ENCODE measurements at regions not wholly inside any gene's neighbourhood (a gene's known extent, or its start where the extent isn't known, plus 50 kb on each side); places are given as distances from the start of the nearest gene placed in this dataset.

DNA sequence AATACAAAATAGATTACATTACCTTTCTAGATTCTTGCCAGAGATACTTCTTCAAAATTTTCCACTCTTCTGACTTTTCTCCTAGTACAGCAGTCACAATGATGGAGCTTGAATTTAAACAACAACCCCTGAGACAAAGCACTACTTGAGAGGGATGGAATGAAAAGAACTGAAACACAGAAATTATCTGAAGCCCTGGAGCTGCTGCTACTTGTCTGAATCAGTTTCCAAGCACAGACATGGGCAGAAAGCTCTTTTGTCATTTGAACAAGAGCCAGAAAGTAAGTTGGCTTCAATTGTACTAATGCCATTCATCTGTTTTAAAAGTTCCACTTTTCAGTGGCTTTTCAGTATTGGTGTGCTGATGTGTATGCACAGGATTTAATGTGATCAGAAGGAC lies 718.5 kb upstream of the ARPP21 start:
- Histone ChIP-seq H3K27me3 (no peaks in the 10 kb centered on the region), H3K4me1 (no peaks in the 10 kb centered on the region), H3K9me3 (no peaks in the 10 kb centered on the region), H3K4me3 (ENCODE audit: low read depth, low read length) (no peak overlapping the region), H3K36me3 (no peaks in the 10 kb centered on the region)
- TF ChIP-seq, protein P1, sequence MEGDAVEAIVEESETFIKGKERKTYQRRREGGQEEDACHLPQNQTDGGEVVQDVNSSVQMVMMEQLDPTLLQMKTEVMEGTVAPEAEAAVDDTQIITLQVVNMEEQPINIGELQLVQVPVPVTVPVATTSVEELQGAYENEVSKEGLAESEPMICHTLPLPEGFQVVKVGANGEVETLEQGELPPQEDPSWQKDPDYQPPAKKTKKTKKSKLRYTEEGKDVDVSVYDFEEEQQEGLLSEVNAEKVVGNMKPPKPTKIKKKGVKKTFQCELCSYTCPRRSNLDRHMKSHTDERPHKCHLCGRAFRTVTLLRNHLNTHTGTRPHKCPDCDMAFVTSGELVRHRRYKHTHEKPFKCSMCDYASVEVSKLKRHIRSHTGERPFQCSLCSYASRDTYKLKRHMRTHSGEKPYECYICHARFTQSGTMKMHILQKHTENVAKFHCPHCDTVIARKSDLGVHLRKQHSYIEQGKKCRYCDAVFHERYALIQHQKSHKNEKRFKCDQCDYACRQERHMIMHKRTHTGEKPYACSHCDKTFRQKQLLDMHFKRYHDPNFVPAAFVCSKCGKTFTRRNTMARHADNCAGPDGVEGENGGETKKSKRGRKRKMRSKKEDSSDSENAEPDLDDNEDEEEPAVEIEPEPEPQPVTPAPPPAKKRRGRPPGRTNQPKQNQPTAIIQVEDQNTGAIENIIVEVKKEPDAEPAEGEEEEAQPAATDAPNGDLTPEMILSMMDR (IDR thresholded peaks at IDR 0.05; ENCODE audit: low read depth, low read length) = no peak
- no peak for DNase-seq

DNA sequence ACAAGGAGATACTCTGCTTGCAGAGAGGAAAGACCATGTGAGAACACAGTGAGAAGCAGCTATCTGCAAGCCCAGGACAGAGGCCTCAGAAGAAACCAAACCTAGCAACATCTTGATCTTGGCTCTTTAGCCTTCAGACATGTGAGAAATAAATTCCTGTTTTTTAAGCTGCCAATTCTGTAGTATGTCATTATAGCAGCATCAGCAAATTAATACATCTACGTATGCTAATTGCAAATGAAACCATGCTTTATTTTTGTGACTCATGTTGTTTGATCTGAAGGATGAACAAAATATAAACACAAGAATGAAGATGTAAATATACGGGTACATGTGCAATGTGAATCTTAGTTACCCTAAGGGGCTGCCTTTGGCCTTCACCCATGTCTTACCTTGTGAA lies 714.4 kb upstream of the ARPP21 start:
- Histone ChIP-seq H3K9me3 (no peaks in the 10 kb centered on the region), H3K4me1 (no peaks in the 10 kb centered on the region), H3K27me3 (no peaks in the 10 kb centered on the region), H3K4me3 (ENCODE audit: low read depth, low read length) (no peak overlapping the region), H3K36me3 (no peaks in the 10 kb centered on the region)
- TF ChIP-seq, protein P1 (IDR thresholded peaks at IDR 0.05; ENCODE audit: low read depth, low read length) = no peak
- DNase-seq = no peak

DNA sequence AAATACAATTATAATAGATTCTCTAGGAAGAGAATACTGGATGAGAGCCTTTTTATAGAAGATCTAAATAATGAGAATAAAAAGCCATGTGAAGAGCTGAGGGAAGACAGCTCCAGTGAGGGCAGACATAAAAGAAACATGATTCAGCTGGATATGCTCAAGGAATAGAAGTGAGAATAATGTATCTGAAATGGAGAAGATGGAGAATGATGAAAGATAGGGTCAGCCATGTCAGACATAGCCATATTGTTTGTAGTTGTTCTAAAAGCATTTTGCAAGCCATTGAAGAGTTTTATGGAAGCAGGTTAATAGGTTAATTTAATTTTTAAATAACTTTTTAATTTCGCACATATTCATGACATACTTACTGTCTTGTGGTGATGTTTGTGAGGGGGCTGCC lies 713.5 kb upstream of the ARPP21 start:
- Histone ChIP-seq H3K9me3 (no peaks in the 10 kb centered on the region), H3K27me3 (no peaks in the 10 kb centered on the region), H3K4me3 (ENCODE audit: low read depth, low read length) (no peak overlapping the region), H3K36me3 (no peaks in the 10 kb centered on the region), H3K4me1 (no peaks in the 10 kb centered on the region)
- no peak for DNase-seq
- TF ChIP-seq, protein P1 (IDR thresholded peaks at IDR 0.05; ENCODE audit: low read depth, low read length) = no peak

DNA sequence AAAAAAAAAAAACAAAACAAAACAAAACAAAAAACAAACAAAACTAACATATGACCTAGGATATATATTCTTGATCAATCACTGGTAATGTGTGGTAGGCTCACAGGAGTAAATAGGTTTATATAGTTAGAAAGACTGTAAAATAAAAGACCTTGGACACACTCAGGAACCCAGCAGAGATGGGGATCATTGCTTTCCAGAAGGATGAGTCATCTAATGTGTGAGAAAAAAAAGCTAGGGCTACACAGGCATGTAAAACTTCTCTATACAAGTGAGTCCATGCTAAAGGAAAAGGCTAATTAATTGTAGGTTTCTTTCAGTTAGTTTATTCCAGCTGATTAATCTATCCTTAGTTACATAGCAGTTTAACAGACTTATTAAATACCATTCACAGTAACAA lies 710.3 kb upstream of the ARPP21 start:
- H3K4me1 ChIP-seq = no peaks in the 10 kb centered on the region
- TF ChIP-seq, protein P1 (IDR thresholded peaks at IDR 0.05; ENCODE audit: low read depth, low read length) = no peak
- no peaks in the 10 kb centered on the region for H3K36me3 ChIP-seq
- no peak for DNase-seq
- H3K4me3 ChIP-seq (ENCODE audit: low read depth, low read length) = no peak overlapping the region
- no peaks in the 10 kb centered on the region for H3K27me3 ChIP-seq
- no peaks in the 10 kb centered on the region for H3K9me3 ChIP-seq

DNA sequence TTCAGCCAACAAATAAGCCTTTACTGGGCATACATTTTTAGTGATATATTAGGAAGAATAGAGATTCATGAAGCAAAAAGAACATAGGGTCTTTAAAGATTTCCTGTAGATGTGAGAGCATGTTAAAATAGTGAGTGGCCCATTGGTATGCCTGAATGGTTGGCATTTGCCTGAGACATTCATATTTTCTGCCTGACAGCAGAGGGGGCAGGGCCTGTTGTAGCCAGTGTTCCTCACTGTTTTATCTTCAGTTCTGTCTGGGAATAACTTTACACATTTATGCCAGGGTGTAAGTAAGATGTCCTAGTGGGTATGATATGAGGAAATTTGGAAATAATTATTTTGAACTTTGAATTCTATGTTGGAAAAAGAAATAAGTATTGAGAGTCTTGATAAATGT lies 704.7 kb upstream of the ARPP21 start:
- Histone ChIP-seq H3K4me1 (no peaks in the 10 kb centered on the region), H3K36me3 (no peaks in the 10 kb centered on the region), H3K9me3 (no peaks in the 10 kb centered on the region), H3K4me3 (ENCODE audit: low read depth, low read length) (no peak overlapping the region), H3K27me3 (no peaks in the 10 kb centered on the region)
- TF ChIP-seq, protein P1 (IDR thresholded peaks at IDR 0.05; ENCODE audit: low read depth, low read length) = no peak
- no peak for DNase-seq

DNA sequence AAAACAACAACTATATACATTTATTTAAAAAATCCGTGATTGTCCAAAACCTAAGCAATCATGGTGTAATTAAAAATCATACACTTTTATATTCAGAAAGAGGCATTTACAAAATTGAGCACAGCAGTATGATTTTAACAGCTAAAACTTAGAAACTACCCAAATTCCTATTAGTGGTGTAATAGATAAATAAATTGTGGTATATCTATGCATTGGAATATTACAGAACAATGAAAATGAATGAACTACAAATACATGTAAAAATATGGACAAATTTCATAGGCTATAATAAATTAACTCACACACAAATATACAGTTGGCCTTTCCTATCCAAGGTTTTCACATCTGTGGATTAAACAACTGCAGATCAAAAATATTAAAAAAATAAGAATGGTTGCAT lies 700.5 kb upstream of the ARPP21 start:
- Histone ChIP-seq H3K36me3 (no peaks in the 10 kb centered on the region), H3K4me3 (ENCODE audit: low read depth, low read length) (no peak overlapping the region), H3K4me1 (no peaks in the 10 kb centered on the region), H3K27me3 (no peaks in the 10 kb centered on the region), H3K9me3 (no peaks in the 10 kb centered on the region)
- DNase-seq = no peak
- TF ChIP-seq, protein P1 (IDR thresholded peaks at IDR 0.05; ENCODE audit: low read depth, low read length) = no peak

All from BE2C (cell line).